ENCODE measurements at regions not wholly inside any gene's neighbourhood (a gene's known extent, or its start where the extent isn't known, plus 50 kb on each side); places are given as distances from the start of the nearest gene placed in this dataset.
"Not testable (repeated sequence)": the region's sequence is repeated elsewhere in the genome, so short reads cannot be mapped to it uniquely, and the experiment has no call there.

DNA sequence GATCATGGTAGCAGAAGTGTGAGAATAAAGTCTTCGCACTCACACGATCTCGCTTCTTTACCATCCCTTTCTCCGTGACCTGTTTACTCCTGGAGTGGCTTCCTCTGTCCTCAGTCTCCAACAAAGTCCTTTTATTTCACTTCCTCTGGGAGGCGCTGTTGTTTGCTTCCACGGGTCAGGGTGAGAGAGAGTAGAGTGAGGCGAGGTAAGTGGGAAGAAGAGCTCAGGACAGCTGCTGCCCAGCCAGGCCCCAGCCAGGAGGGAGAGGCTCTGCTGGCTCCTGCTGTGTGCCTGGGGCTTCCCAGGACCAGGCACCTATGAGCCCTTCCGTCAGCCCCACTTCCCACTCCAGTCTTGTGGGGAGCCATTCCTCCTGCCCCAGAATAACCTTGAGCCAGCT, 242.1 kb downstream of the FGF9 start:
- Histone ChIP-seq H3K4me2 (no peak overlapping the region), H3K27ac (ENCODE audit: low read depth in 2 of 2, low read length in 1 of 2) (no peak overlapping the region), H3K79me2 (ENCODE audit: insufficient read depth) (no peaks in the 10 kb centered on the region), H3K9ac (no peak overlapping the region), H3K4me3 (ENCODE audit: low read depth in 2 of 2, low read length in 1 of 2) (no peak overlapping the region), H4K20me1 (ENCODE audit: insufficient read depth) (no peaks in the 10 kb centered on the region), H3F3A (replicated peaks; ENCODE audit: insufficient read depth) (no peaks in the 10 kb centered on the region), H3K36me3 (replicated peaks in 1 of 2; ENCODE audit: control insufficient read depth in 1 of 2, insufficient read depth in 2 of 2, low read length in 1 of 2) (no peaks in the 10 kb centered on the region), H3K9me3 (no peaks in the 10 kb centered on the region), H3K4me1 (ENCODE audit: control insufficient read depth in 1 of 2, insufficient read depth in 2 of 2, low read depth in 1 of 2, low read length in 1 of 2) (no peaks in the 10 kb centered on the region), H2AFZ (ENCODE audit: low read depth) (no peak overlapping the region), H3K27me3 (ENCODE audit: insufficient read depth) (peaks cover 2% of the 10 kb centered on the region; the same call in 1 of the 2 replicates), H3K9me2 (no peaks in the 10 kb centered on the region)
- no peak for DNase-seq
- no peak for TF ChIP-seq ELF1 (IDR thresholded peaks at IDR 0.05)
- TF ChIP-seq, protein P1, sequence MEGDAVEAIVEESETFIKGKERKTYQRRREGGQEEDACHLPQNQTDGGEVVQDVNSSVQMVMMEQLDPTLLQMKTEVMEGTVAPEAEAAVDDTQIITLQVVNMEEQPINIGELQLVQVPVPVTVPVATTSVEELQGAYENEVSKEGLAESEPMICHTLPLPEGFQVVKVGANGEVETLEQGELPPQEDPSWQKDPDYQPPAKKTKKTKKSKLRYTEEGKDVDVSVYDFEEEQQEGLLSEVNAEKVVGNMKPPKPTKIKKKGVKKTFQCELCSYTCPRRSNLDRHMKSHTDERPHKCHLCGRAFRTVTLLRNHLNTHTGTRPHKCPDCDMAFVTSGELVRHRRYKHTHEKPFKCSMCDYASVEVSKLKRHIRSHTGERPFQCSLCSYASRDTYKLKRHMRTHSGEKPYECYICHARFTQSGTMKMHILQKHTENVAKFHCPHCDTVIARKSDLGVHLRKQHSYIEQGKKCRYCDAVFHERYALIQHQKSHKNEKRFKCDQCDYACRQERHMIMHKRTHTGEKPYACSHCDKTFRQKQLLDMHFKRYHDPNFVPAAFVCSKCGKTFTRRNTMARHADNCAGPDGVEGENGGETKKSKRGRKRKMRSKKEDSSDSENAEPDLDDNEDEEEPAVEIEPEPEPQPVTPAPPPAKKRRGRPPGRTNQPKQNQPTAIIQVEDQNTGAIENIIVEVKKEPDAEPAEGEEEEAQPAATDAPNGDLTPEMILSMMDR (IDR thresholded peaks at IDR 0.05): 0 out of 2 replicates have a peak, but pooled peaks have one; percentile 8
- TF ChIP-seq TEAD4 (IDR thresholded peaks at IDR 0.05; ENCODE audit: borderline replicate concordance, insufficient read depth): no peak
- TF ChIP-seq JUND (IDR thresholded peaks at IDR 0.05): no peak
- TF ChIP-seq, protein P2, sequence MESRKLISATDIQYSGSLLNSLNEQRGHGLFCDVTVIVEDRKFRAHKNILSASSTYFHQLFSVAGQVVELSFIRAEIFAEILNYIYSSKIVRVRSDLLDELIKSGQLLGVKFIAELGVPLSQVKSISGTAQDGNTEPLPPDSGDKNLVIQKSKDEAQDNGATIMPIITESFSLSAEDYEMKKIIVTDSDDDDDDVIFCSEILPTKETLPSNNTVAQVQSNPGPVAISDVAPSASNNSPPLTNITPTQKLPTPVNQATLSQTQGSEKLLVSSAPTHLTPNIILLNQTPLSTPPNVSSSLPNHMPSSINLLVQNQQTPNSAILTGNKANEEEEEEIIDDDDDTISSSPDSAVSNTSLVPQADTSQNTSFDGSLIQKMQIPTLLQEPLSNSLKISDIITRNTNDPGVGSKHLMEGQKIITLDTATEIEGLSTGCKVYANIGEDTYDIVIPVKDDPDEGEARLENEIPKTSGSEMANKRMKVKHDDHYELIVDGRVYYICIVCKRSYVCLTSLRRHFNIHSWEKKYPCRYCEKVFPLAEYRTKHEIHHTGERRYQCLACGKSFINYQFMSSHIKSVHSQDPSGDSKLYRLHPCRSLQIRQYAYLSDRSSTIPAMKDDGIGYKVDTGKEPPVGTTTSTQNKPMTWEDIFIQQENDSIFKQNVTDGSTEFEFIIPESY (IDR thresholded peaks at IDR 0.05; ENCODE audit: borderline replicate concordance, low read depth): no peak
- ChIA-PET POLR2A (no interaction called here), CTCF (no interaction called here)
- WGBS (ENCODE audit: low lambda C conversion rate): 27% methylated on average over 8 of the region's 8 CpGs

DNA sequence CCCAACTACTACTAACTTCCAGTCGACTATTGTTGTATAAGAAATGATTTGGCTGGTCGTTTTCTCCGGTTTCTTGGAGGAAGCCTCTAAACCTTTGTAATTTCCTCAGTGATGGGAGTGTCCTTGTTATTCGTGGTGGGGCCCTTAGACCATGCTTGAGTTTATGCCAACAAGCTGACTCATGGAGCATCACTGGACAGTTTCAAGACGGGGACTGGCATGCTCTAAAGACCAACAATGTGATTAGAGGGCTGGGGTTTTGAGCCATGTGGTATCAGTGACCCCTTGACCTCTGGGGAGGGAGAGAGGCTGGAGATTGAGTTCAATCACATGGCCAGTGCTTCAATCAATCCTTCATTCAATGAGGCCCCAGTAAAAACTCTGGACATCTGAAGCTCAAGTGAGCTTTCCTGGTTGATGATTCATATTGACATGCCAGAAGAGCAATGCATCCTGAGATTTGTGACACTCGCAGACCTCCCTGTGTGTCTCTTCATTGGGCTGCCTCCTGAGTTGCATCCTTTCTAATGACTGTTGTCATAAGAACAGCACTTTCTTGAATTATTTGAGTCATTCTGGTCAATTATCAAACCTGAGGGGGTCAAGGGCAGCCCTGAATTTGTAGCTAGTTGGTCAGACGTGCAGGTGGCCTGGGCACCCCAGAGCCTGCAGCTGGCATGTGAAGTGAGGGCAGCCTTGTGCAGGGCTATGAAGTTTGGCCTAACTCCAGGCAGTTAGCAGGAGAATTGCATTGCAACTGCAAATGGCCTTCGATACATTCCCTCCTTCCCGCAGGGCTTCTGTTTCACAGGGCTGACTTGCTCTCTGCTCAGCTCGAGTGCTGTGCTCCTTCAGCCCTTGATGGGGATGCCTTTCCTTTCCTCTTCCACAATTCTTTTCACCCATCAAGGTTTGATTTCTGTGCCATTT, 246.5 kb downstream of the FGF9 start:
- WGBS (ENCODE audit: low lambda C conversion rate): 2% methylated on average over 10 of the region's 10 CpGs
- H3K36me3 ChIP-seq (replicated peaks in 1 of 2; ENCODE audit: control insufficient read depth in 1 of 2, insufficient read depth in 2 of 2, low read length in 1 of 2): no peaks in the 10 kb centered on the region
- H3K9me2 ChIP-seq: no peaks in the 10 kb centered on the region
- no peak for TF ChIP-seq POLR2AphosphoS5 (IDR thresholded peaks at IDR 0.05; ENCODE audit: low read depth, low read length)
- TF ChIP-seq, protein P2 (IDR thresholded peaks at IDR 0.05; ENCODE audit: borderline replicate concordance, low read depth): no peak
- no peak for TF ChIP-seq TCF12 (IDR thresholded peaks at IDR 0.05)
- no peak for TF ChIP-seq NFIC (IDR thresholded peaks at IDR 0.05; ENCODE audit: borderline replicate concordance)
- no peak for TF ChIP-seq MEF2A (IDR thresholded peaks at IDR 0.05; ENCODE audit: borderline replicate concordance, low read depth)
- no peak for TF ChIP-seq FOSL2 (IDR thresholded peaks at IDR 0.05; ENCODE audit: borderline replicate concordance, low read depth)
- TF ChIP-seq EP300 (IDR thresholded peaks at IDR 0.05; ENCODE audit: borderline replicate concordance in 1 of 2, low read depth in 1 of 2, low read length in 1 of 2): no peak
- TF ChIP-seq RAD21 (IDR thresholded peaks at IDR 0.05; ENCODE audit: low read length): no peak
- TF ChIP-seq, protein P3, sequence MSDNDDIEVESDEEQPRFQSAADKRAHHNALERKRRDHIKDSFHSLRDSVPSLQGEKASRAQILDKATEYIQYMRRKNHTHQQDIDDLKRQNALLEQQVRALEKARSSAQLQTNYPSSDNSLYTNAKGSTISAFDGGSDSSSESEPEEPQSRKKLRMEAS (IDR thresholded peaks at IDR 0.05; ENCODE audit: low read depth): no peak
- no peak for TF ChIP-seq CHD2 (IDR thresholded peaks at IDR 0.05; ENCODE audit: low read length, partially characterized antibody)
- no peaks in the 10 kb centered on the region for H3K9me3 ChIP-seq
- no peak overlapping the region for H3K27ac ChIP-seq (ENCODE audit: low read depth in 2 of 2, low read length in 1 of 2)
- no peak for DNase-seq
- ChIA-PET POLR2A (no interaction called here), CTCF (no interaction called here)
- H3K9ac ChIP-seq: no peak overlapping the region
- no peak overlapping the region for H3K4me3 ChIP-seq (ENCODE audit: low read depth in 2 of 2, low read length in 1 of 2)
- no peaks in the 10 kb centered on the region for H3K79me2 ChIP-seq (ENCODE audit: insufficient read depth)
- H2AFZ ChIP-seq (ENCODE audit: low read depth): no peak overlapping the region
- H3K4me1 ChIP-seq (ENCODE audit: control insufficient read depth in 1 of 2, insufficient read depth in 2 of 2, low read depth in 1 of 2, low read length in 1 of 2): no peaks in the 10 kb centered on the region
- H3F3A ChIP-seq (replicated peaks; ENCODE audit: insufficient read depth): no peaks in the 10 kb centered on the region
- no peaks in the 10 kb centered on the region for H4K20me1 ChIP-seq (ENCODE audit: insufficient read depth)
- no peaks in the 10 kb centered on the region for H3K27me3 ChIP-seq (ENCODE audit: insufficient read depth)
- no peak overlapping the region for H3K4me2 ChIP-seq

DNA sequence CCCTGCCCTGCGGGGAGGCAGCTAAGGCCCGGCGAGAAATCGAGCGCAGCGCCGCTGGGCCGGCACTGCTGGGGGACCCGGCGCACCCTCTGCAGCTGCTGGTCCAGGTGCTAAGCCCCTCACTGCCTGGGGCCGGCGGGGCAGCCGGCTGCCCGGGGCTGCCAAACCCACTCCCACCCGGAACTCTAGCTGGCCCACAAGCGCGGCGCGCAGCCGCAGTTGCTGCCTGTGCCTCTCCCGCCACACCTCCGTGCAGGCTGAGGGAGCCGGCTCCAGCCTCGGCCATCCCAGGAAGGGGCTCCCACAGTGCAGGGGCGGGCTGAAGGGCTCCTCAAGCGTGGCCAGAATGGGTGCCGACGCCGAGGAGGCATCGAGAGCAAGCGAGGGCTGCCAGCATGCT, 249.9 kb downstream of the FGF9 start:
- H2AFZ ChIP-seq (ENCODE audit: low read depth); H3K9ac ChIP-seq; H3K79me2 ChIP-seq (ENCODE audit: insufficient read depth); CTCF ChIA-PET; H3K27ac ChIP-seq (ENCODE audit: low read depth in 2 of 2, low read length in 1 of 2); H3K27me3 ChIP-seq (ENCODE audit: insufficient read depth); H3K4me2 ChIP-seq; H3K4me3 ChIP-seq (ENCODE audit: low read depth in 2 of 2, low read length in 1 of 2); H3F3A ChIP-seq (replicated peaks; ENCODE audit: insufficient read depth); POLR2A ChIA-PET; DNase-seq; H3K9me2 ChIP-seq; H3K4me1 ChIP-seq (ENCODE audit: control insufficient read depth in 1 of 2, insufficient read depth in 2 of 2, low read depth in 1 of 2, low read length in 1 of 2); H4K20me1 ChIP-seq (ENCODE audit: insufficient read depth); H3K36me3 ChIP-seq (replicated peaks in 1 of 2; ENCODE audit: control insufficient read depth in 1 of 2, insufficient read depth in 2 of 2, low read length in 1 of 2); H3K9me3 ChIP-seq: not testable (repeated sequence)
- no CpG with 5 or more reads among the region's 31 CpGs for WGBS (ENCODE audit: low lambda C conversion rate)

Data from SK-N-SH (cell line).